Esophagus muscularis mucosa (tissue), 4 donors: ENCODE measurements at regions not wholly inside any gene's neighbourhood (a gene's known extent, or its start where the extent isn't known, plus 50 kb on each side); places are given as distances from the start of the nearest gene placed in this dataset.

Experiments
- DNase-seq: peaks from one replicate; pipeline ENCODE4 v3.0.0-alpha.2; 2017; ENCODE audit errors: extremely low spot score
- H3K27ac ChIP-seq, 4 donors: fragments of 200-600 bp; sonication (generic); replicated peaks in 1 of 4; 1 replicate in 3 of 4; 2 replicates in 1 of 4; pipeline ENCODE4 v1.5.1; 2016 to 2019; ENCODE audit warnings: mild to moderate bottlenecking in 1 of 4
- H3K27me3 ChIP-seq, 4 donors: fragments of 200-600 bp; sonication (generic); one replicate each; pipeline versions ENCODE4 v1.5.1 to v1.6.0; 2016 to 2019
- H3K36me3 ChIP-seq, 4 donors: fragments of 200-600 bp; sonication (generic); one replicate each; pipeline ENCODE4 v1.5.1; 2016 to 2019
- H3K4me1 ChIP-seq, 4 donors: fragments of 200-600 bp; sonication (generic); one replicate each; pipeline ENCODE4 v1.5.1; 2016 to 2019
- H3K4me3 ChIP-seq, 4 donors: fragments of 200-600 bp; sonication (generic); 1 replicate in 2 of 4; 2 replicates in 2 of 4; pipeline ENCODE4 v1.5.1; 2016 to 2019; ENCODE audit warnings: mild to moderate bottlenecking in 4 of 4, moderate library complexity in 1 of 4
- H3K9me3 ChIP-seq, 4 donors: fragments of 200-600 bp; sonication (generic); 1 replicate in 3 of 4; 2 replicates in 1 of 4; pipeline ENCODE4 v1.5.1; 2016 to 2019
- CTCF ChIP-seq, 3 experiments: fragments of 200-600 bp in 2 of 3; fragments of 450-650 bp in 1 of 3; sonication (generic) in 2 of 3; IDR thresholded peaks; one replicate each; pipeline ENCODE4 v1.5.1; 2017 to 2019; ENCODE audit warnings: antibody characterized with exemption in 3 of 3, mild to moderate bottlenecking in 2 of 3, moderate library complexity in 1 of 3
- EP300 ChIP-seq: sonication (generic); formaldehyde crosslinking; IDR thresholded peaks from one replicate; pipeline ENCODE4 v1.6.1; 2017; ENCODE audit warnings: antibody characterized with exemption
- POLR2A ChIP-seq: fragments of 450-650 bp; IDR thresholded peaks from one replicate; pipeline ENCODE4 v1.6.1; 2017; ENCODE audit warnings: antibody characterized with exemption, moderate library complexity, mild to moderate bottlenecking, low read depth
- POLR2AphosphoS5 ChIP-seq, 2 donors: sonication (generic); formaldehyde crosslinking; IDR thresholded peaks; one replicate each; pipeline ENCODE4 v1.6.1; 2017; ENCODE audit warnings: antibody characterized with exemption in 2 of 2
- whole genome bisulfite sequencing: methylation state at CpG from one replicate; pipeline ENCODE4 v1.1.5; 2018; 5-methylcytosine and 5-hydroxymethylcytosine counted together
- intact Hi-C: fragments of 100-400 bp; cut with DNase I; formaldehyde crosslinking; loops from one replicate; pipeline ENCODE4 v1.15.1; 2023

- Histone ChIP-seq H3K4me3 (no peak overlapping the region), H3K27me3 (no peaks in the 10 kb centered on the region), H3K27ac (no peak overlapping the region), H3K9me3 (no peaks in the 10 kb centered on the region), H3K36me3 (no peaks in the 10 kb centered on the region), H3K4me1 (no peaks in the 10 kb centered on the region)
- TF ChIP-seq POLR2AphosphoS5 (IDR thresholded peaks at IDR 0.05) (no peak), POLR2A (no peak), CTCF (IDR thresholded peaks at IDR 0.05) (no peak)
- no peak for DNase-seq
- 80% methylated on average over 1 of the region's 1 CpG for WGBS
- intact Hi-C loops, result no loop called here
Measured at GRCh38 chr5:164372892-164373291, 867.5 kb downstream of the MAT2B start.

GRCh38 chr5:164373876-164374275 lies 868.5 kb downstream of the MAT2B start:
- no peak overlapping the region for H3K4me3 ChIP-seq
- H3K27me3 ChIP-seq, result no peaks in the 10 kb centered on the region
- whole genome bisulfite sequencing, result 52% methylated on average over 2 of the region's 2 CpGs
- no peaks in the 10 kb centered on the region for H3K9me3 ChIP-seq
- no peaks in the 10 kb centered on the region for H3K36me3 ChIP-seq
- no peak overlapping the region for H3K27ac ChIP-seq
- no peak for DNase-seq
- TF ChIP-seq CTCF (IDR thresholded peaks at IDR 0.05) (no peak), POLR2A (no peak)
- H3K4me1 ChIP-seq, result no peaks in the 10 kb centered on the region
- intact Hi-C loops, result no loop called here

- no peak for TF ChIP-seq POLR2AphosphoS5 (IDR thresholded peaks at IDR 0.05)
- TF ChIP-seq EP300, result no peak
- TF ChIP-seq CTCF (IDR thresholded peaks at IDR 0.05), result no peak
- no peak for TF ChIP-seq POLR2A
- intact Hi-C loops, result no loop called here
- 43% methylated on average over 1 of the region's 1 CpG for WGBS
Measured at GRCh38 chr5:164375051-164375450, 869.6 kb downstream of the MAT2B start.

GRCh38 chr5:164376843-164377242 lies 871.4 kb downstream of the MAT2B start:
- no peaks in the 10 kb centered on the region for H3K27me3 ChIP-seq
- H3K27ac ChIP-seq, result no peak overlapping the region
- no peaks in the 10 kb centered on the region for H3K36me3 ChIP-seq
- H3K4me1 ChIP-seq, result no peaks in the 10 kb centered on the region
- H3K4me3 ChIP-seq, result no peak overlapping the region
- no peak for DNase-seq
- intact Hi-C loops, result no loop called here
- H3K9me3 ChIP-seq, result peaks cover 0 to 5% (median 0%) of the 10 kb centered on the region in 4 donors
- no peak for TF ChIP-seq POLR2A
- no peak for TF ChIP-seq POLR2AphosphoS5 (IDR thresholded peaks at IDR 0.05)
- no peak for TF ChIP-seq EP300
- no peak for TF ChIP-seq CTCF (IDR thresholded peaks at IDR 0.05)

More at GRCh38 chr5:164375051-164375450, 869.6 kb downstream of the MAT2B start:
- Histone ChIP-seq H3K27ac (no peak overlapping the region), H3K4me3 (no peak overlapping the region), H3K27me3 (no peaks in the 10 kb centered on the region), H3K9me3 (peaks cover 0 to 5% (median 0%) of the 10 kb centered on the region in 4 donors), H3K4me1 (no peaks in the 10 kb centered on the region), H3K36me3 (no peaks in the 10 kb centered on the region)
- DNase-seq, result no peak

- peaks cover 0 to 10% (median under 1%) of the 10 kb centered on the region in 4 donors for H3K9me3 ChIP-seq
- no peaks in the 10 kb centered on the region for H3K36me3 ChIP-seq
- intact Hi-C loops, result no loop called here
- H3K27ac ChIP-seq, result no peak overlapping the region
- H3K4me3 ChIP-seq, result no peak overlapping the region
- TF ChIP-seq EP300 (no peak), CTCF (IDR thresholded peaks at IDR 0.05) (no peak), POLR2AphosphoS5 (IDR thresholded peaks at IDR 0.05) (no peak), POLR2A (no peak)
- DNase-seq, result no peak
- H3K4me1 ChIP-seq, result no peaks in the 10 kb centered on the region
- H3K27me3 ChIP-seq, result no peaks in the 10 kb centered on the region
Measured at GRCh38 chr5:164377746-164378145, 872.3 kb downstream of the MAT2B start.
